SHP77 (cell line): ENCODE measurements at regions not wholly inside any gene's neighbourhood (a gene's known extent, or its start where the extent isn't known, plus 50 kb on each side); places are given as distances from the start of the nearest gene placed in this dataset.
"Not testable (repeated sequence)": the region's sequence is repeated elsewhere in the genome, so short reads cannot be mapped to it uniquely, and the experiment has no call there.

Source experiments
- DNase-seq, 2 experiments: peaks; one replicate each; lab custom pipeline; 2025; lab: John Stamatoyannopoulos, UW

GRCh38 chr2:8334866-8335325, 347.0 kb upstream of the ID2 start:
- DNase-seq, result no peak

GRCh38 chr2:8335801-8336200, 346.1 kb upstream of the ID2 start:
- DNase-seq, result no peak

GRCh38 chr2:8337321-8337720, 344.5 kb upstream of the ID2 start:
- no peak for DNase-seq

GRCh38 chr2:8342407-8342806, 339.4 kb upstream of the ID2 start:
- no peak for DNase-seq

- DNase-seq, result no peak
Observed at GRCh38 chr2:8343031-8343430, 338.8 kb upstream of the ID2 start.

GRCh38 chr2:8344144-8345097, 337.4 kb upstream of the ID2 start:
- no peak for DNase-seq

- no peak for DNase-seq
Observed at GRCh38 chr2:8345200-8345599, 336.7 kb upstream of the ID2 start.

- DNase-seq, result no peak
Observed at GRCh38 chr2:8346208-8346607, 335.6 kb upstream of the ID2 start.

GRCh38 chr2:8346706-8347430, 335.0 kb upstream of the ID2 start:
- no peak for DNase-seq

- DNase-seq, result not testable (repeated sequence)
Observed at GRCh38 chr2:8348911-8349310, 332.9 kb upstream of the ID2 start.

- no peak for DNase-seq
Observed at GRCh38 chr2:8352296-8352695, 329.6 kb upstream of the ID2 start.

GRCh38 chr2:8352989-8353388, 328.9 kb upstream of the ID2 start:
- no peak for DNase-seq

- no peak for DNase-seq
Observed at GRCh38 chr2:8355102-8355859, 326.6 kb upstream of the ID2 start.

GRCh38 chr2:8357738-8358518, 323.9 kb upstream of the ID2 start:
- DNase-seq, result no peak

GRCh38 chr2:8361930-8362329, 319.9 kb upstream of the ID2 start:
- DNase-seq, result no peak

GRCh38 chr2:8363161-8363560, 318.7 kb upstream of the ID2 start:
- DNase-seq, result no peak

GRCh38 chr2:8364668-8365067, 317.2 kb upstream of the ID2 start:
- DNase-seq, result no peak

GRCh38 chr2:8365331-8365910, 316.4 kb upstream of the ID2 start:
- DNase-seq, result no peak

- peak; percentile 39 to 53 for DNase-seq
Observed at GRCh38 chr2:8367833-8368232, 314.0 kb upstream of the ID2 start.

- no peak for DNase-seq
Observed at GRCh38 chr2:8368463-8368862, 313.4 kb upstream of the ID2 start.

- DNase-seq, result no peak
Observed at GRCh38 chr2:8369522-8369921, 312.3 kb upstream of the ID2 start.
